WTC11 (cell line): ENCODE measurements at regions not wholly inside any gene's neighbourhood (a gene's known extent, or its start where the extent isn't known, plus 50 kb on each side); places are given as distances from the start of the nearest gene placed in this dataset.

ENCODE experiments used
- ATAC-seq: fragments of 200-7000 bp; cut with Tn5 transposase; 2 replicates; pipeline ENCODE4 v1.10.0; 2021; ENCODE audit warnings: mild to moderate bottlenecking, moderate library complexity
- CTCF ChIA-PET: fragments of 300-600 bp; sonication (Branson Sonifier 250); formaldehyde crosslinking; loops from one replicate; lab custom pipeline; 2021; ENCODE audit warnings: antibody characterized with exemption; lab: Charles Lee
- POLR2A ChIA-PET: fragments of 350-600 bp; sonication (Branson Sonifier 250); formaldehyde crosslinking; loops from one replicate; lab custom pipeline; 2021; ENCODE audit warnings: antibody characterized with exemption; lab: Charles Lee
- DNase-seq: peaks from one replicate; pipeline ENCODE4 v3.0.0; 2021; ENCODE audit warnings: low spot score
- H3K27ac Mint-ChIP-seq: 2 replicates; pipeline ENCODE4 v1.8.0; 2021; ENCODE audit warnings: mixed read lengths
- H3K27me3 Mint-ChIP-seq: 2 replicates; pipeline ENCODE4 v1.8.0; 2021; ENCODE audit warnings: low read depth, mild to moderate bottlenecking, moderate library complexity, mixed read lengths
- H3K36me3 Mint-ChIP-seq: 2 replicates; pipeline ENCODE4 v1.8.0; 2021; ENCODE audit warnings: mixed read lengths
- H3K4me1 Mint-ChIP-seq: 2 replicates; pipeline ENCODE4 v1.8.0; 2022; ENCODE audit warnings: mixed read lengths
- H3K4me3 Mint-ChIP-seq: 2 replicates; pipeline ENCODE4 v1.8.0; 2021; ENCODE audit warnings: mild to moderate bottlenecking, moderate library complexity, mixed read lengths
- H3K9me3 Mint-ChIP-seq: 2 replicates; pipeline ENCODE4 v1.8.0; 2021; ENCODE audit warnings: mixed read lengths
- AR ChIP-seq: fragments of 250-450 bp; sonication (Bioruptor Pico); IDR thresholded peaks from 2 replicates; pipeline ENCODE4 v1.9.0; 2021; ENCODE audit warnings: mild to moderate bottlenecking
- ARID4B ChIP-seq: sonication (generic); formaldehyde crosslinking; IDR thresholded peaks from 2 replicates; pipeline ENCODE4 v1.8.0; 2023; ENCODE audit warnings: missing genetic modification reagents, mild to moderate bottlenecking, borderline replicate concordance
- GRHL2 ChIP-seq: fragments of 250-450 bp; sonication (Bioruptor Pico); IDR thresholded peaks from 2 replicates; pipeline ENCODE4 v1.8.0; 2022; ENCODE audit warnings: mild to moderate bottlenecking, moderate library complexity; ENCODE audit not compliant: insufficient replicate concordance, severe bottlenecking
- IRF2 ChIP-seq: sonication (generic); formaldehyde crosslinking; IDR thresholded peaks from 2 replicates; pipeline ENCODE4 v1.8.0; 2022; ENCODE audit warnings: low read depth, missing genetic modification reagents, borderline replicate concordance
- JUN ChIP-seq: sonication (generic); formaldehyde crosslinking; IDR thresholded peaks from 2 replicates; pipeline ENCODE4 v1.8.0; 2023; ENCODE audit warnings: mild to moderate bottlenecking, missing genetic modification reagents
- KAT7 ChIP-seq: sonication (generic); formaldehyde crosslinking; IDR thresholded peaks from 2 replicates; pipeline ENCODE4 v1.8.1; 2023; ENCODE audit warnings: missing genetic modification reagents, mild to moderate bottlenecking, borderline replicate concordance
- MAX ChIP-seq: sonication (generic); formaldehyde crosslinking; IDR thresholded peaks from 2 replicates; pipeline ENCODE4 v1.8.0; 2022; ENCODE audit warnings: mild to moderate bottlenecking, missing genetic modification reagents
- MLX ChIP-seq: sonication (generic); formaldehyde crosslinking; IDR thresholded peaks from 2 replicates; pipeline ENCODE4 v1.8.1; 2023; ENCODE audit warnings: mild to moderate bottlenecking, missing genetic modification reagents, moderate library complexity
- MYBL2 ChIP-seq: sonication (generic); formaldehyde crosslinking; IDR thresholded peaks from 2 replicates; pipeline ENCODE4 v1.8.1; 2023; ENCODE audit warnings: mild to moderate bottlenecking, moderate library complexity, missing genetic modification reagents
- NR3C1 ChIP-seq: sonication (generic); formaldehyde crosslinking; conservative IDR thresholded peaks from 2 replicates; pipeline ENCODE4 v1.8.1; 2023; ENCODE audit warnings: low read depth, mild to moderate bottlenecking, missing genetic modification reagents
- SMAD4 ChIP-seq: sonication (generic); formaldehyde crosslinking; IDR thresholded peaks from 2 replicates; pipeline ENCODE4 v1.8.0; 2022; ENCODE audit warnings: mild to moderate bottlenecking, missing genetic modification reagents
- TCF7 ChIP-seq: sonication (generic); formaldehyde crosslinking; IDR thresholded peaks from 2 replicates; pipeline ENCODE4 v1.8.0; 2022; ENCODE audit warnings: mild to moderate bottlenecking, low read depth, missing genetic modification reagents, moderate library complexity
- TEAD1 ChIP-seq: sonication (generic); formaldehyde crosslinking; IDR thresholded peaks from 2 replicates; pipeline ENCODE4 v1.8.0; 2022; ENCODE audit warnings: mild to moderate bottlenecking, missing genetic modification reagents
- USF1 ChIP-seq: sonication (generic); formaldehyde crosslinking; IDR thresholded peaks from 2 replicates; pipeline ENCODE4 v1.8.0; 2022; ENCODE audit warnings: mild to moderate bottlenecking, missing genetic modification reagents
- USF2 ChIP-seq: sonication (generic); formaldehyde crosslinking; IDR thresholded peaks from 2 replicates; pipeline ENCODE4 v1.8.1; 2023; ENCODE audit warnings: mild to moderate bottlenecking, missing genetic modification reagents, moderate library complexity
- ZNF138 ChIP-seq: sonication (generic); formaldehyde crosslinking; conservative IDR thresholded peaks from 2 replicates; pipeline ENCODE4 v1.8.1; 2022; ENCODE audit warnings: mild to moderate bottlenecking, moderate library complexity, missing genetic modification reagents
- ZNF317 ChIP-seq: sonication (generic); formaldehyde crosslinking; IDR thresholded peaks from 2 replicates; pipeline ENCODE4 v1.8.1; 2023; ENCODE audit warnings: low read depth, mild to moderate bottlenecking, moderate library complexity, missing genetic modification reagents, borderline replicate concordance
- ZNF512 ChIP-seq: sonication (generic); formaldehyde crosslinking; IDR thresholded peaks from 2 replicates; pipeline ENCODE4 v1.8.1; 2022; ENCODE audit warnings: missing genetic modification reagents, borderline replicate concordance
- ZNF532 ChIP-seq: fragments of 250-450 bp; sonication (Bioruptor Pico); IDR thresholded peaks from 2 replicates; pipeline ENCODE4 v1.9.0; 2021; ENCODE audit warnings: mild to moderate bottlenecking, borderline replicate concordance

- Mint-ChIP-seq H3K27ac (peak overlapping the region; percentile 82), H3K4me3 (no peak overlapping the region), H3K9me3 (peaks cover 25% of the 10 kb centered on the region), H3K36me3 (peaks cover 33% of the 10 kb centered on the region), H3K27me3 (no peaks in the 10 kb centered on the region), H3K4me1 (peaks cover 80% of the 10 kb centered on the region)
- DNase-seq (peak; percentile 20), ATAC-seq (peak; percentile 81)
- ChIA-PET CTCF (interaction anchor here (0.6 to 1.7 kb wide), 11 partner anchors 12 to 270 kb away, joined by 3 to 13 read pairs (median 4); partner anchors contain the start of gene PLCL2), POLR2A (no interaction called here)
- TF ChIP-seq JUN (CRISPR knock-in tag) (no peak), SMAD4 (no peak), MAX (CRISPR knock-in tag) (peak; percentile 62; the same call in 1 of the 2 replicates), ZNF532 (CRISPR knock-in tag) (peak; percentile 56; the same call in 1 of the 2 replicates), IRF2 (no peak), AR (CRISPR knock-in tag) (no peak), NR3C1 (CRISPR knock-in tag) (no peak), TEAD1 (no peak), USF2 (CRISPR knock-in tag) (peak; percentile 56; the same call in 1 of the 2 replicates), MYBL2 (CRISPR knock-in tag) (0 out of 2 replicates have a peak, but pooled peaks have one; percentile 32), ARID4B (CRISPR knock-in tag) (no peak), KAT7 (CRISPR knock-in tag) (no peak), USF1 (peak; percentile 67), GRHL2 (CRISPR knock-in tag) (no peak), ZNF512 (CRISPR knock-in tag) (no peak), ZNF317 (CRISPR knock-in tag) (no peak), ZNF138 (CRISPR knock-in tag) (no peak), TCF7 (no peak), MLX (CRISPR knock-in tag) (no peak)
These were observed 53.0 kb upstream of the DAZL start for GRCh38 chr3:16658004-16658924.
